NCI-H510A (cell line): ENCODE measurements at regions not wholly inside any gene's neighbourhood (a gene's known extent, or its start where the extent isn't known, plus 50 kb on each side); places are given as distances from the start of the nearest gene placed in this dataset.

Experiments used
- DNase-seq: peaks from one replicate; lab custom pipeline; 2025; lab: John Stamatoyannopoulos, UW

DNA sequence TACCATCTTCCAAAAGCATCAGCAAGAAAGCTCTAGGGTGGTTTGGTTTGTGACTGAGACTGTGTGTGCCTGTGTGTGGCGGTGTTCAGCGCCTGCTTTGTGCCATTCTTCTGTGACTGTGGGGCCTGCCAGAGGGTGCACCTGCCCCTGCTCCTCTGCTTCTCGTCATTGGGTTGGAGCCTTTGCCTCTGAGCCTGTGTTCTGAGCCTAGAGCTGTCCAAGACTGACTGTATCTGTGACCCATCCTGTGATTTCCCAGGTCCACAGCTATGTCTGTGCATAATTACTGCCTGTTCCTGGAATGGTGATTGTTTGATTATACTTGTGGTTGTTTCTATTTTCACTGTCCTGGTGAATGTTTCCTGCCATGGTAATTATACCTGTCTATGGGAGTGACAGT is 57.1 kb upstream of the KLHL29 start:
- DNase-seq = no peak

DNA sequence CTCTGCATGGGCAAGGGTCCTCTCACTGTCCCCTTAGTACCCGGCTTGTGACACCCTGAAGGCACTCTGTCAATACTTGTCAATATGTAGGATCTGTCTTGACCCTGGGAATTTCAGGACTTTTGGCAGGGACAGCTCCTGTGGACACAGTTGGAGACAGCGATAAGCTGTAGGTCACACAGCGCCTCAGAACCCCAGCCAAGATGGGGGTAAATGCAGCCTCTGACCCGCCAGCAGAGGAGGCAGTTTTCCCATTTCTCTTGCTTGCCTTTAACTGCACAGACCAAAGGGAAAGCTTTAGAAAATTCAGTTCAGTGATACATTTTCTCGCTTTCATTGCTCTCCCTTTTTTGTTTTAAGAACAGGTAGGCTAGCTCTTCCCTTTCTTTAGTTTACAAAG is 54.8 kb upstream of the KLHL29 start:
- no peak for DNase-seq
